HG03575 (cell line): ENCODE measurements at regions not wholly inside any gene's neighbourhood (a gene's known extent, or its start where the extent isn't known, plus 50 kb on each side); places are given as distances from the start of the nearest gene placed in this dataset.
"Not testable (repeated sequence)": the region's sequence is repeated elsewhere in the genome, so short reads cannot be mapped to it uniquely, and the experiment has no call there.

Source experiments
- ATAC-seq: cut with Tn5 transposase; IDR thresholded peaks from one replicate; pipeline ENCODE4 v1.9.1; 2021; ENCODE audit not compliant: unreplicated experiment, insufficient number of reproducible peaks, low FRiP score; ENCODE audit errors: extremely low read depth

DNA sequence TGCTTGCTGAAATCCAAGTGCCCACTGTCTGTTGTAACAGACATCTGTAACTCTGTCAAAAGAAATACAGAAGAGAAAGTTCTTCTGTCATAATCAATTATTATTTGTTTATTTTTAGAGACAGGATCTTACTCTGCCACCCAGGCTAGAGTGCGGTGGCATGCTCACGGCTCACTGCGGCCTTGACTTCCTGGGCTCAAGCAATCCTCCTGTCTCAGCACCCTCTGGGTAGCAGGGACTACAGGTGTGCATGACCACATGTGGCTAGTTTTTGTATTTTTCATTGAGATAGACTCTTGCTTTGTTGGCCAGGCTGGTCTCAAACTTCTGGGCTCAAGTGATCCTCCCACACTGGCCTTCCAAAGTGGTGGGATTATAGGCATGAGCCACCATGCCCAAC lies 177.6 kb upstream of the SETMAR start:
- ATAC-seq: no peak

DNA sequence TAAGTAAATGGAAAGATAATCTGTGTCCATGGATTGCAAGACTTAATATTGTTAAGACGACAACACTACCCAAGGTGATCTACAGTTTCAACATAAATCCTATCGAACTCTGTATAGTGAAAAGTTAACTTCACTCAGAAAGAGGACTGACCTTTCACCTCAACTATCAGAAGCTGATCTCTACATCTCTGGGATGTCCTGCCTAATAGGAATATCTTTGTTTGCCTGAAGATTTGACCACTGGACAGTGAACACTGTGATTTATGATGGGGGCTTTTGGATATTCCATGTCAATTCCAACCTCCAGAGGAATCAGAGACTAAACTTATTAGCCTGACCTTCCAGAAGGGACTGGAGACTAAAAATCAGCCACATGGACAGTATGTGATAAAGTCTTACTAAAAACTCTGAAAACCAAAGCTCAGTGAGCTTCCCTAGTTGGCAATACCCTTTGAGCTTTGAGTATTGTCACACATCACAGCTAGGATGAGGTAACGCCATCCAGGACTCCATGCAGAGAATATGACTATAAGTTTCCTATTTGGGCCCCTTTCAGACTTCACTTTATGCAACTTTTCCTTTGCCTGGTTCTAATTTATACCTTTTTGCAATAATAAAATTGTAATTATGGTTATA lies 164.9 kb upstream of the SETMAR start:
- ATAC-seq: no peak

DNA sequence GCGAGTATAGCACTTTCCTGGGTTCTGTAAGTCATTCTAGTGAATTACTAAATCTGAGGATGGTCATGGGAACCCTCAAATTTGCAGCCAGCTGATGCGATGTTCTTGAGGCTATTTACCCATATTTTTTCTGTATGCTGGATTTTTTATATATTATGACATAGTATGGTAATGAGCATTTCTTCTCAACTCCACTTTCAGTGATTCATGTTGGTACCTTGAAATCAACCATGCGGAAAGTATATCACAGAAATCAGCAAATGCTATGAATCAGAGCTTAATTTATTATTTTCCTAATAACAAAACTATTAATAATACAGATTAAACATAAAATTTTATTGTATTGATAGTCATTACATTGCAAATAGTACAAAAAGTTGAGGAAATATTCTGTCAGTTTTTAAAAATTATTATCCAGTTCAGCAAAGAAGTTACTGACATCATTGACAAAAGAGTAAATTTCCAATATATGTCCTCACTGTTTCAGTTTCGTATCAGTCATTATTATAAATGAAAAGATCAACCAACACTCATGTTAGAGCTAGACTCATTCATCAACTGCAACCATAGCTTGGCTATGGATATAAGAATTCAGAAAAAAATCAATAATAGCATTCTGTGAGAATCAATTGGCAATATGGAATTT lies 164.3 kb upstream of the SETMAR start:
- ATAC-seq: no peak

DNA sequence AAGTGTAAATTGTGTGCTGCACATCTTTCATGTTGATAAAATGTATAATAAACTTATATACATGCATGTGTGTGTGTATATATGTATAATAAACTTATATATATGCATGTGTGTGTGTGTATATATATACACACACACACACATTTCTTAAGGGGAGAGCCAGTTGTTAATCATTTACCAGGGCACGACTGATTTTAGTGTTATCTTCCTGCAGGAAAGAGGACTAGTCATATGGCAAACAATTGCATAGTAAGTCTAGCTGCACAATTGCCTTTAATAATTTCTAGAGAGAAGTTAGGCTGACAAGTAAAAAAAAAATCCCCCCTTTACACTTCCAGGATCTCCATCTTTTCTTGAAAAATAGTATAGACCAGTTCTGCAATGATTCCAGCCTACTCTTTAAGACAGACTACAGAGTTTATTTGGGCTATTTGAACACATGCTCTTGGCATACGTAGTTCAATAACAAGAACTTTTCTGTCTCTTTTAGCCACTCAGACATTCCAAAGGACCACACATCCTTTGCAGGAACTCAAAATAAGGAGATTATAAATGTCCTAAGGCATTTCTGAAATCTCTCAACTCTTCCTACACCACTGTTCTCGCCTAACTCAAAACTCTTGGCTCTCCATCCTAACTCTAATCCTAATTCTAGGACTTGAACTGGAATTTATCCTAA lies 163.6 kb upstream of the SETMAR start:
- no peak for ATAC-seq

DNA sequence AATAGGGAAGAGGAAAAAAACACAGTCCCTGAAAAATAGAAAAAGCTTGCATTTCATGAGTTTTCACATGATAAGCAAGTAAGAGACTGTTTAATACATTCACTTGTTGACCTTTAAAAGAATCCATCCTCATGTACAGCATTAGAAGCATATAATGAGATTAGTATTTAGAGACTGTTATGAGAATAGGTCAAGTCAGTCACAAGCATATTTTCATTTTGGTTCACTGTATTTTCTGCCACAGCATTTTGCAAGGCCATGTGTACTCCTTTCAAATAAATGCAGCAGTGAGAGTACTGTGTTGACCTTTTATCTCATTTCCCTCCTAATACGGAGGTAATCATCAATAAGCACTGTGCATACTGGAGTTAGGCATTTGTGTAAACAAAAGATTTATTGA lies 162.2 kb upstream of the SETMAR start:
- ATAC-seq: no peak

DNA sequence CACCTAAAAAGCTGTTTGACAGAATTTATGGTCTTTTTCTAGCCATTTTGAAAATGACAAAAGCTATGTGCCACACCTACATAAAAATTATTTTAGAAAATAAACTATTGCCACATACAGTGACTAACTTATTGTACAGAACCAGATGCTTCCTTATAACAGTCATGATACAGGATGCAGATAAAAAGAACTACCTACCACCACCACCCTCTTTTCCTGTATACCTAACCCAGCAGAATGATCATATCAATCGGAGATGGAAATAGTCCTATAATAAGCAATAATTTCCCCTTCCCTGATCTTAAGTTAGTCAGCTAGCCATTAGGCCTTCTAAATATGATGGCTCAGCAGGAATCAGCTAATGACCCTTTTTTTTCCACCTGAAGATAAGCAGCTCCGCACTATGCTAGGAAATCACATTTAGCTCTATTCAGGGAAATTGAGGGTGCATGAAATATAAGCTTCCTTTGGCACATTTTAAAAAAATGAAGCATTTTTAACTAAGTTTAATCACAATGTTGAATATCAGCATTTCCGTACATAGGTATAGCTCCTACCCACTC lies 155.5 kb upstream of the SETMAR start:
- no peak for ATAC-seq

DNA sequence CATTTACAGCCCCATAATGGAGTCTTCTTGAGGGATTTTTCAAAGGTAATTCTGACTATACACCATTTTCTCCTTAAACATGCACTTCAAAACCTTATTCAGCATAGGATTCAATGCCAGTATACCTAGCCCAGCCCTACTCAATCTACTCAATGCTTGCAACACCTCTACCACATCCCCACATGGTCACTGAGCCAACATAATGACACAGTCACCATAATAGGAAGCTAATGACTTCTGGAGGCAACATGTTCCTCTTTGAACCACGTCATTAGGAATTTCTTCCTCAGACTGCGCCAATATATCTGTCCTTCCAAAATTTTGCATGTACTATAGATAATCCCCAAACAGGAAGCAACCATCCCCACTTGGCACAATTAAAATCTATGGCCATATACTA lies 153.9 kb upstream of the SETMAR start:
- ATAC-seq: no peak

DNA sequence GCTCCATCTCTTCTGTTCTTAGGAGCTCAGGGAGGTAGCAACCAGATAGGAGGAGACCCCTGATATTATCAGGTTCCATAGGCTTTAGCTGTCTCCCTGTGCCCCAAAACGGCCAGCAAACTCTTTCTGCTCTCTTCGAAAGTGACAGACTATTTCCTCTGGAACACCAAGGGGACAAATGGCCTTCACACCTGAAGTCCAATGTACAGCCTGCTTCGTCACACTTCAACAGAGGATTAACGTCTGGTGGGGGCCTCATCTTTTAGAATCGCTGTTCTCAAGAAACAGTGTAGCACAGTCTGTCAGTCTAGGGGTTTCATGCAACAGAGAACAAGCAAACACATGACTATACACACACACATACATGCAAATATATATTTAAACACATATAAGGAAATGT lies 152.4 kb upstream of the SETMAR start:
- ATAC-seq: no peak

DNA sequence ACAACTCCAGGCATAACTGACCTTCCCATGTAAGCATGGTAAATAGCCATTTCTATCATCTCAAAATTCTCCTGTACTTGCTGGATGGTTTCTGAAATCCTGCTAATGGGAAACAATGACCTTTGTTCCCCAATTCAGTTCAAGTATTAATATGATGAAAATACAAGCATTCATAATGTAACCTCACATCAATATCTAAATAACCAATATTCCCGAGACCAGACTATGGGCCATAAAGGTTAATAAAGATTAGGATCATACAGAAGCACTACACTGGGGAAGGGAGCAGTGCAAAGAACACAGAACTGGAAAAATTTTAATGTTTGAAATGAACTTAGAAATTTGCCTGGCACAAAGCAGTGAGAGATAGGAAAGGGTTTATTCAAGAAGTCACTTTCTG lies 151.3 kb upstream of the SETMAR start:
- no peak for ATAC-seq

DNA sequence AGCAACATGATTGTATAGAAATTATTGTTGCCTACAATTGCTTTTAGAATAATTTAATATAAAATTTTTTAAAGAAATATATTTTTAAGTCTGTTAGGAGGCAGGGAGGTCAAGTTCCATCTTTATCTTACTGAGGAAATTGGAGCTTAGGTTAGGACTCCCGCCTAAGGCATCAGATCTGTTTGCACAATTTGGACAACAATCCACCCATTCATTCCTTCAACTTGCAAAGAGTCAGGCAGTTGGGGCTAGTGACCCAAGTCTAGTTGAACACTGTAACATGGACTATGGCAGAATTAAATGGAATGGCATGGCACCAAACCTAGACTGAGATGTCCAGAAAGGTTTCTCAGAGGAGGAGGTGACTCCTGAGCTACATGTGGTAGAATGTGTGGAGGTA lies 149.4 kb upstream of the SETMAR start:
- no peak for ATAC-seq

DNA sequence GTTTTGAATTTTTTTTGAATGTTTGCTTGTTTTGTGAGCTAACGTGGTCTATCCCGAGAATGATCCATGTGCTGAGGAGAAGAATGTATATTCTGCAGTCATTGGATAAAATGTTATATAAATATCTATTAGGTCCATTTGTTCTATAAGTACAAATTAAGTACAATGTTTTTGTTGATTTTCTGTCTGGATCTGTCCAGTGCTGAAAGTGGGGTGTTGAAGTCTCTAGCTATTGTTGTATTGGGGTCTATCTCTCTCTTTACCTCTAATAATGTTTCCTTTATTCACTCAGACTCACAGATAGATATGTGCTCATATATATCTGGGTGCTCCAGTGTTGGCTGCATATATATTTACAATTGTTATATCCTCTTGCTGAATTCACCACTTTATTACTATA lies 144.8 kb upstream of the SETMAR start:
- no peak for ATAC-seq

DNA sequence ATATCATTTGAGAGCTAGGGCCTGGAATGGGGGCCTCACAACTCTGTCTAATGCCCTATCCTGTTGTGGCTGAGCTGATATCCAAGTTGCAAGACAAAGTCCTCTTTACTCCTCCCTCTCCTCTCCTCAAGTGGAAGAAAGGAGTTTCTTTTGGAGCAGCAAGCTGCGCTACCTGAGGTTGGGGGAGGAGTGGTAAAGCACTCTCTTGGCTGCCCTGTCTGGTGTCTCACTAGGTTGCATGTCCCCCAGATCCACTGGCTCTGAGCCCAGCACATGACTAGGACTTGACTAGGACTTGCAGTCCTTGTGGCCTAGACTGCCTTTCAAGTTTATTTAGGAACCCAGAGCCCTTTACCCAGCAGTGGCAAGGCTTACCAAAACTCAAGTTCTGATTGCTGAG lies 141.1 kb upstream of the SETMAR start:
- ATAC-seq: no peak

DNA sequence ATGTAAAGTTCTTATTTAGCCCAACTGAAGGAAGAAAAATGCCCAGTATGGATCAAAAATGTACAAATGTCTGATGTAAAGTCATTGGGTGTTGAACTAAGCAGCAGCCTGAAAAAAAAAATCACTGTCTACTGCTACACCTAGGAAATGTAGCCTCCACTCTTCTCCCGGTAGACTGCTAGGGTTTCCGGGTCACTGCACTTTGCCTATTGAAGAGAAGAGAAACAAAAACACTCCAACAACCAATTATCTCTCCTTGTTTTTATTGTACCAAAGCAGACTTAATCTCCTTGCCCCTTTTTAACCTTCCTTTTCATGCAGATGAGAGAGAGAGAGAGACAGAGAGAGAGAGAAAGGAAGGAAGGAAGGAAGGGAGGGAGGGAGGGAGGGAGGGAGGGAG lies 140.2 kb upstream of the SETMAR start:
- ATAC-seq: no peak

DNA sequence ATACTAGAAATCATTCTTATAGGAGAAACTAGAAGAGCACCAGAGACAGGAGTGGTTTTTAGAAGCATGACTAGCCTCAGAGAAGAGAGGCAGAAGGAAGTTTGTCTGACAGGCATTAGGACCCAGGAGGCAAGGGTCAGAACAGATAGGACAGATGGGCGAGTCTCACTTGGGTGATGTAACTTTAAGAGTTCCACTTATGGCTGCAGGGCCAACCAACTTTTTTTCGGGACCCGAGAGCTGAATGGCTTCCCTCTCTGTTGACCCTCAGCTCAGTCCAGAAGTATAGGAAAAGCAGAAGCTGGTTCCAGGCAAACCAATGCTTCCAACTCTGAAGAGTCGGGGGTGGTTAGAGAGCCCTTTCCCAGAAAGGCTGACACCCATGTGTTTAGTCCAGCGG lies 136.6 kb upstream of the SETMAR start:
- ATAC-seq: no peak

DNA sequence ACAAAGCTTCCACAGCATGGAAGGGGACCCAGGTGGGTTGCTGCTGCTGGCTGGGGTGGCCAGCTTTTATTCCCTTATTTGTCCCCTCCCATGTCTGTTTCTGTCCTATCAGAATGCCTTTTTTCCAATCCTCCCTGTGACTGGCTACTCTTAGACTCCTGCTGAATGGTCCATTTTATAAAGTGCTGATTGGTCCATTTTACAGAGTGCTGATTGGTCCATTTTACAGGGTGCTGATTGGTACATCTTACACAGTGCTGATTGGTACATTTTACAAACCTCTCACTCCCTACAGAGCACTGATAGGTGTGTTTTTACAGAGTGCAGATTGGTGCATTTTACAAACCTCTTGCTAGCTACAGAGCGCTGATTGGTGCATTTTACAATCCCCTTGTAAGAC lies 135.9 kb upstream of the SETMAR start:
- ATAC-seq: not testable (repeated sequence)

DNA sequence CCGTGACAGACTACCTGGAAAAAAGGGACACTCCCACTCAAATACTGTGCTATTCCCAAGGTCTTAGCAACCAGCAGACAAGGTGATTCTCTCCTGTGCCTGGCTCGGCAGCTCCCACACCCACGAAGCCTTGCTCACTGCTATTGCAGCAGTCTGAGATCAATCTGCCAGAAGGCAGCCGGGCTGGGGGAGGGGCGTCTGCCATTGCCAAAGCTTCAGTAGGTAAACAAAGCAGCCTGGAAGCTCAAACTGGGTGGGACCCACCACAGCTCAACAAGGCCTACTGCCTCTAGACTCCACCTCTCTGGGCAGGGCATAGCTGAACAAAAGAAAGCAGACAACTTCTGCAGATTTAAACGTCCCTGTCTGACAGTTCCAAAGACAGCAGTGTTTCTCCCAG lies 128.4 kb upstream of the SETMAR start:
- no peak for ATAC-seq

DNA sequence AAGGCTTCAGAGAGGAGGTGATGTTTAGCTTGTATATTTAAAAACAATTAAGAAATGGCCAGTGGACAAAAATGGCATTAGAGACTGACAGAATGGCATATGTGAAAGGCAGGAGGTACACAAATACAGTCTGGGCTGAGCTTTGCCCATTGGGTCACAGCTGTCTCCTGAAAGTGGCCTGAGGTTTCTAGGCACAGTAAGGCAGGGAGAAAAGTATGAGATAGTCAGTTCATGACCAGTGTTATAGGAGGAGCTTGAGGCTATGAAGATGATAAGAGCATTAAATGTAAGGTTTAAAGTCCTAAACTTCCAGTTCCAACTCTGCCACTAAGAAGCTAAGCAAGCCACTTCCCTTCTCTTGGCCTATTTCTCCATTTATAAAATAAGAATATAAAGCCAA lies 111.2 kb upstream of the SETMAR start:
- no peak for ATAC-seq

DNA sequence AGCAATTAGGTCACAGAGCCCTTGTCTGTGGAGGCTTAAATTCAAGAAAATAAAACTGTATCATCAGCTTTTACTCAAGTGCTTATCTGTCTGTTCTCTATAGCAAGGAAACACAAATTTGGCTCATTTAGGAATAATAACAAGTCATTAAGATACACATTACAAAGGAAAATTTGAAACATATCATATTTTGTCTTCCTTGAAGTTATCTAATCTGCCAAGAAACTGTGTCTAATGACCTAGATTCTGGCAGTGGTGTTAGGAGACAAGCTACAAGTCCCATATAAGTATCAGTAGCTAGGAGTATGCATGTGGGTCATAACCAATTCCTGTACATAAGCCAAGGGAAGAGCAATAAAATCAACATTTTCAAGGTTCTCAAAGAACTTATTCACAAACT lies 108.2 kb upstream of the SETMAR start:
- no peak for ATAC-seq

DNA sequence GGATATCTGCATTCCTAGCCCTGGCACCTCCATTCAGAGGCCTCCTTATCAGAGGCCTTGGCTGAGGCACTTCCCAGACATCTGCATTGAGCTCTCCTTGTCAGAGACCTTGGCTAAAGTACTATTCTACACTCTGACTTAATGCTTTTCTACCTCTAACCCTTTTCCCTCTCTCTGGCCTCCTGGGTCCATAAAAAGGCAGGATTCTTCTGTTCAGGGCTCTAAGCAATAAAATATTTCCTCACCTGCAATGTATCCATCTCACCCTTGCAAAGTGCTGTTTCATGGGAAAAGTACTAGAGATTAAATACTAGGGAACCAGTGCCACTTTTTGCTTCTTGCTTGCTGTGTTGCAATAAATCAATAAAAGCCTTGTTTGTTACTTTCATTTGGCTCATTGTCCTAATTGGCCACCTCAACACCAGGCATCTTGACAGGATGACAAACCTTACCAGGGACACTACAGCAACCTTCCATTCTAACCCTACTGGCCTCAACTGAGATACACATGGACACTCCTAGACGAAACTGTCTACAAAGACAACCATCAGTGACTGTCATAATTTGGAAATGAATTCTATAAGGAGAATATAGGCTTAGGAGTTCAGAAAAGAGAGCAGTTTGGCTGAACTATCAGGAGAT lies 106.5 kb upstream of the SETMAR start:
- ATAC-seq: no peak

DNA sequence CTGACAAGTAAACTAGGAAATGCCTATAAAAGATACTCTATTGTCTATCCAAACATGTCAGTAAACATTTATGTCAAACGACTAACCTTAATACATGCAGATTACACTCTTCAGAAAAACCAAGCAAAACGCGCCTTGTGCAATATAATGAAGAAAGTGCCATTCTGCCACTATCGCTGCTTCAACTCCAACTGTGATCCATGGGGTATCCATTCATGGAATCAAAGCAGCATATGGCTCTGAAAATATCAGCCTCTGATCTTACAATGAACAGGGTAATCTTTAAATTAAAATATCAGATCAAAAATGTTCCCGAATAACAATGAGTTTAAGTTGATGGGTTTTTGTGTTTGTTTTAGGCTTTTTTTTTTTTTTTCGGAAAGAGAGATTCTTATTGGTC lies 105.5 kb upstream of the SETMAR start:
- ATAC-seq: no peak
